GM23338 (cell line): ENCODE measurements at regions not wholly inside any gene's neighbourhood (a gene's known extent, or its start where the extent isn't known, plus 50 kb on each side); places are given as distances from the start of the nearest gene placed in this dataset.

Source experiments
- ATAC-seq: fragments of 200-7000 bp; cut with Tn5 transposase; 3 replicates; pipeline ENCODE4 v1.9.1; 2020
- DNase-seq: peaks from one replicate; pipeline ENCODE4 v3.0.0-alpha.2; 2015; ENCODE audit warnings: low spot score
- H2AFZ ChIP-seq: fragments of 200-600 bp; sonication (generic); 2 replicates; pipeline ENCODE4 v1.8.0; 2016; ENCODE audit warnings: antibody characterized with exemption, mild to moderate bottlenecking, moderate library complexity
- H3F3A ChIP-seq: fragments of 200-600 bp; sonication (generic); replicated peaks from 2 replicates; pipeline ENCODE4 v1.8.0; 2017; ENCODE audit warnings: antibody characterized with exemption, mixed run types, low read depth
- H3K27ac ChIP-seq: fragments of 200-600 bp; sonication (generic); 2 replicates; pipeline ENCODE4 v1.6.1; 2016; ENCODE audit warnings: low read depth
- H3K27me3 ChIP-seq: fragments of 200-600 bp; sonication (generic); 2 replicates; pipeline ENCODE4 v1.8.0; 2016; ENCODE audit warnings: mild to moderate bottlenecking, mixed run types, moderate library complexity; ENCODE audit not compliant: insufficient read depth
- H3K36me3 ChIP-seq: fragments of 200-600 bp; sonication (generic); 2 replicates; pipeline ENCODE4 v1.8.0; 2016; ENCODE audit warnings: mild to moderate bottlenecking; ENCODE audit not compliant: insufficient read depth
- H3K4me1 ChIP-seq: fragments of 200-600 bp; sonication (generic); 2 replicates; pipeline ENCODE4 v1.8.0; 2016; ENCODE audit warnings: mild to moderate bottlenecking, moderate library complexity; ENCODE audit not compliant: insufficient read depth
- H3K4me2 ChIP-seq: fragments of 200-600 bp; sonication (generic); 2 replicates; pipeline ENCODE4 v1.7.1; 2017; ENCODE audit warnings: mixed run types
- H3K4me3 ChIP-seq: fragments of 200-600 bp; sonication (generic); 2 replicates; pipeline ENCODE4 v1.6.1; 2016; ENCODE audit warnings: mixed run types
- H3K79me2 ChIP-seq: fragments of 200-600 bp; sonication (generic); replicated peaks from 2 replicates; pipeline ENCODE4 v1.8.0; 2017; ENCODE audit warnings: mild to moderate bottlenecking; ENCODE audit not compliant: insufficient read depth
- H3K9me2 ChIP-seq: fragments of 200-600 bp; sonication (generic); 2 replicates; pipeline ENCODE4 v1.8.0; 2017; ENCODE audit not compliant: insufficient read depth
- H4K20me1 ChIP-seq: fragments of 200-600 bp; sonication (generic); replicated peaks from 2 replicates; pipeline ENCODE4 v1.8.0; 2017; ENCODE audit warnings: mild to moderate bottlenecking; ENCODE audit not compliant: insufficient read depth
- H3K27ac Mint-ChIP-seq: 2 replicates; pipeline ENCODE4 v1.8.0; 2020; ENCODE audit warnings: inconsistent platforms, mild to moderate bottlenecking, moderate library complexity, mixed read lengths
- H3K27me3 Mint-ChIP-seq: 3 replicates; pipeline ENCODE4 v1.8.0; 2022; ENCODE audit warnings: low read depth, mild to moderate bottlenecking, moderate library complexity, mixed read lengths, inconsistent platforms; ENCODE audit not compliant: insufficient read depth, poor library complexity
- H3K36me3 Mint-ChIP-seq: 3 replicates; pipeline ENCODE4 v1.8.0; 2021; ENCODE audit warnings: low read depth, mild to moderate bottlenecking, inconsistent platforms, moderate library complexity, mixed read lengths
- H3K4me1 Mint-ChIP-seq: 3 replicates; pipeline ENCODE4 v1.8.0; 2020; ENCODE audit warnings: mild to moderate bottlenecking, inconsistent platforms, mixed read lengths
- H3K4me3 Mint-ChIP-seq: 3 replicates; pipeline ENCODE4 v1.8.0; 2021; ENCODE audit warnings: moderate library complexity, mild to moderate bottlenecking, inconsistent platforms, mixed read lengths
- H3K9me3 Mint-ChIP-seq: 3 replicates; pipeline ENCODE4 v1.8.0; 2020; ENCODE audit warnings: moderate library complexity, mild to moderate bottlenecking, inconsistent platforms, mixed read lengths
- CREB1 ChIP-seq: fragments of 250-450 bp; sonication (Bioruptor Pico); IDR thresholded peaks from 2 replicates; pipeline ENCODE4 v1.5.0; 2020; ENCODE audit warnings: low read depth, mild to moderate bottlenecking, moderate library complexity
- EZH2phosphoT487 ChIP-seq: fragments of 200-600 bp; sonication (generic); IDR thresholded peaks from one replicate; pipeline ENCODE4 v1.8.1; 2018; ENCODE audit warnings: antibody characterized with exemption; ENCODE audit not compliant: unreplicated experiment
- JUNB ChIP-seq: IDR thresholded peaks from one replicate; pipeline ENCODE4 v1.6.1; 2016; ENCODE audit warnings: antibody characterized with exemption; ENCODE audit not compliant: unreplicated experiment
- NANOG ChIP-seq: IDR thresholded peaks from 2 replicates; pipeline ENCODE4 v1.6.1; 2016; ENCODE audit warnings: antibody characterized with exemption, borderline replicate concordance
- POLR2AphosphoS5 ChIP-seq: IDR thresholded peaks from 2 replicates; pipeline ENCODE4 v1.6.1; 2016; ENCODE audit warnings: antibody characterized with exemption, low read depth
- STAT1 ChIP-seq: IDR thresholded peaks from one replicate; pipeline ENCODE4 v1.6.1; 2016; ENCODE audit warnings: antibody characterized with exemption; ENCODE audit not compliant: unreplicated experiment
- ZNF114 ChIP-seq: fragments of 250-450 bp; sonication (Bioruptor Pico); IDR thresholded peaks from 2 replicates; pipeline ENCODE4 v1.5.0; 2020; ENCODE audit warnings: mild to moderate bottlenecking, moderate library complexity
- ZNF331 ChIP-seq: fragments of 250-450 bp; sonication (Bioruptor Pico); IDR thresholded peaks from 2 replicates; pipeline ENCODE4 v1.5.0; 2020; ENCODE audit warnings: low read depth, mild to moderate bottlenecking, moderate library complexity
- ZNF462 ChIP-seq: fragments of 250-450 bp; sonication (Bioruptor Pico); IDR thresholded peaks from 2 replicates; pipeline ENCODE4 v1.5.0; 2020; ENCODE audit warnings: mild to moderate bottlenecking, moderate library complexity
- TF ChIP-seq, protein P1 (sequence below): IDR thresholded peaks from one replicate; pipeline ENCODE4 v1.6.1; 2018; ENCODE audit warnings: antibody characterized with exemption; ENCODE audit not compliant: unreplicated experiment
- TF ChIP-seq, protein P2 (sequence below): IDR thresholded peaks from 2 replicates; pipeline ENCODE4 v1.6.1; 2016; ENCODE audit warnings: antibody characterized with exemption

- TF ChIP-seq ZNF114 (CRISPR knock-in tag) (no peak), ZNF331 (CRISPR knock-in tag) (no peak)
- TF ChIP-seq, protein P1, sequence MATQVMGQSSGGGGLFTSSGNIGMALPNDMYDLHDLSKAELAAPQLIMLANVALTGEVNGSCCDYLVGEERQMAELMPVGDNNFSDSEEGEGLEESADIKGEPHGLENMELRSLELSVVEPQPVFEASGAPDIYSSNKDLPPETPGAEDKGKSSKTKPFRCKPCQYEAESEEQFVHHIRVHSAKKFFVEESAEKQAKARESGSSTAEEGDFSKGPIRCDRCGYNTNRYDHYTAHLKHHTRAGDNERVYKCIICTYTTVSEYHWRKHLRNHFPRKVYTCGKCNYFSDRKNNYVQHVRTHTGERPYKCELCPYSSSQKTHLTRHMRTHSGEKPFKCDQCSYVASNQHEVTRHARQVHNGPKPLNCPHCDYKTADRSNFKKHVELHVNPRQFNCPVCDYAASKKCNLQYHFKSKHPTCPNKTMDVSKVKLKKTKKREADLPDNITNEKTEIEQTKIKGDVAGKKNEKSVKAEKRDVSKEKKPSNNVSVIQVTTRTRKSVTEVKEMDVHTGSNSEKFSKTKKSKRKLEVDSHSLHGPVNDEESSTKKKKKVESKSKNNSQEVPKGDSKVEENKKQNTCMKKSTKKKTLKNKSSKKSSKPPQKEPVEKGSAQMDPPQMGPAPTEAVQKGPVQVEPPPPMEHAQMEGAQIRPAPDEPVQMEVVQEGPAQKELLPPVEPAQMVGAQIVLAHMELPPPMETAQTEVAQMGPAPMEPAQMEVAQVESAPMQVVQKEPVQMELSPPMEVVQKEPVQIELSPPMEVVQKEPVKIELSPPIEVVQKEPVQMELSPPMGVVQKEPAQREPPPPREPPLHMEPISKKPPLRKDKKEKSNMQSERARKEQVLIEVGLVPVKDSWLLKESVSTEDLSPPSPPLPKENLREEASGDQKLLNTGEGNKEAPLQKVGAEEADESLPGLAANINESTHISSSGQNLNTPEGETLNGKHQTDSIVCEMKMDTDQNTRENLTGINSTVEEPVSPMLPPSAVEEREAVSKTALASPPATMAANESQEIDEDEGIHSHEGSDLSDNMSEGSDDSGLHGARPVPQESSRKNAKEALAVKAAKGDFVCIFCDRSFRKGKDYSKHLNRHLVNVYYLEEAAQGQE, result no peak
Measured at GRCh38 chr4:149084144-149084543, 641.9 kb upstream of the NR3C2 start (continued).

DNA sequence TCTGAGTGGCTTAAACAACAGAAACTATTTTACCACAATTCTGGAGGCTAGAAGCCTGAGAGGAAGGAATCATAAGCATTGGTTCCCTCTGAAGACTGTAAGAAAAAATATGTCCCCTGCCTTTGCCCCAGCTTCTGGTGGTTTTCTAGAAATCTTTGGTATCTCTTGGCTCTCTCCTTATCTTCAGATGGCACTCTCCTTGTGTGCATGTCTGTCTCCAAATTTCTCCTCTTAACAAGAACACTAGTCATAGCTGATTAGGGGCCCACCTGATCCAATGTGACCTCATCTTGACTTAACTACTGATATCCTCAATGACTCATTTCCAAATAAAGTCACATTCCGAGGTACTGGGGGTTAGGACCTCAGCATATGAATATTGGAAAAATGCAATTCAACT lies 635.0 kb upstream of the NR3C2 start:
- Histone ChIP-seq H3K4me3 (no peak overlapping the region), H3F3A (no peaks in the 10 kb centered on the region), H4K20me1 (no peaks in the 10 kb centered on the region), H3K9me2 (peaks cover 4% of the 10 kb centered on the region; the same call in 1 of the 2 replicates), H3K79me2 (no peaks in the 10 kb centered on the region), H3K36me3 (no peaks in the 10 kb centered on the region), H2AFZ (no peak overlapping the region), H3K4me1 (no peaks in the 10 kb centered on the region), H3K27ac (no peak overlapping the region), H3K27me3 (no peaks in the 10 kb centered on the region), H3K4me2 (no peak overlapping the region)
- no peak overlapping the region for H3K4me3 Mint-ChIP-seq
- H3K27ac Mint-ChIP-seq, result no peak overlapping the region
- H3K27me3 Mint-ChIP-seq, result no peaks in the 10 kb centered on the region
- DNase-seq (no peak), ATAC-seq (no peak)
- H3K36me3 Mint-ChIP-seq, result no peaks in the 10 kb centered on the region
- no peaks in the 10 kb centered on the region; the same call in 2 of the 3 replicates for H3K4me1 Mint-ChIP-seq
- H3K9me3 Mint-ChIP-seq, result no peaks in the 10 kb centered on the region
- TF ChIP-seq, protein P1, result no peak
- TF ChIP-seq NANOG, result no peak
- no peak for TF ChIP-seq CREB1 (CRISPR knock-in tag)
- TF ChIP-seq STAT1, result no peak
- no peak for TF ChIP-seq ZNF331 (CRISPR knock-in tag)
- no peak for TF ChIP-seq EZH2phosphoT487
- no peak for TF ChIP-seq POLR2AphosphoS5
- no peak for TF ChIP-seq ZNF462 (CRISPR knock-in tag)
- TF ChIP-seq JUNB, result no peak
- TF ChIP-seq, protein P2, sequence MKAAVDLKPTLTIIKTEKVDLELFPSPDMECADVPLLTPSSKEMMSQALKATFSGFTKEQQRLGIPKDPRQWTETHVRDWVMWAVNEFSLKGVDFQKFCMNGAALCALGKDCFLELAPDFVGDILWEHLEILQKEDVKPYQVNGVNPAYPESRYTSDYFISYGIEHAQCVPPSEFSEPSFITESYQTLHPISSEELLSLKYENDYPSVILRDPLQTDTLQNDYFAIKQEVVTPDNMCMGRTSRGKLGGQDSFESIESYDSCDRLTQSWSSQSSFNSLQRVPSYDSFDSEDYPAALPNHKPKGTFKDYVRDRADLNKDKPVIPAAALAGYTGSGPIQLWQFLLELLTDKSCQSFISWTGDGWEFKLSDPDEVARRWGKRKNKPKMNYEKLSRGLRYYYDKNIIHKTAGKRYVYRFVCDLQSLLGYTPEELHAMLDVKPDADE, result no peak
